ENCODE measurements at regions not wholly inside any gene's neighbourhood (a gene's known extent, or its start where the extent isn't known, plus 50 kb on each side); places are given as distances from the start of the nearest gene placed in this dataset.
A peak's percentile ranks its signal among the peaks of the same experiment; 100 is the strongest.

- TF ChIP-seq ZNF609 (CRISPR knock-in tag; IDR thresholded peaks at IDR 0.05; ENCODE audit: borderline replicate concordance) = no peak
- TF ChIP-seq ZNF451 (CRISPR knock-in tag; IDR thresholded peaks at IDR 0.05) = no peak
- no peak for TF ChIP-seq RFX3 (CRISPR knock-in tag; IDR thresholded peaks at IDR 0.05)
- TF ChIP-seq TRAFD1 (CRISPR knock-in tag; IDR thresholded peaks at IDR 0.05; ENCODE audit: borderline replicate concordance) = no peak
- no peak; the same call in 1 of the 2 replicates for TF ChIP-seq ZFP1 (CRISPR knock-in tag; IDR thresholded peaks at IDR 0.05)
- TF ChIP-seq CBX1 (IDR thresholded peaks at IDR 0.05; ENCODE audit: low read depth) = peak; percentile 46
- no peak for TF ChIP-seq ZNF557 (CRISPR knock-in tag; IDR thresholded peaks at IDR 0.05)
- TF ChIP-seq TBX2 (CRISPR knock-in tag; IDR thresholded peaks at IDR 0.05; ENCODE audit: borderline replicate concordance) = no peak
- TF ChIP-seq ATF3 (CRISPR knock-in tag; IDR thresholded peaks at IDR 0.05) = 0 out of 2 replicates have a peak, but pooled peaks have one; percentile 44
- peak; percentile 23; the same call in 1 of the 2 replicates for TF ChIP-seq MYC (CRISPR knock-in tag; IDR thresholded peaks at IDR 0.05; ENCODE audit: borderline replicate concordance)
- no peak for TF ChIP-seq NR2C2 (CRISPR knock-in tag; IDR thresholded peaks at IDR 0.05; ENCODE audit: borderline replicate concordance)
- TF ChIP-seq MTERF4 (CRISPR knock-in tag; IDR thresholded peaks at IDR 0.05) = no peak
- no peak for TF ChIP-seq TRIM22 (IDR thresholded peaks at IDR 0.05)
- no peak for TF ChIP-seq ZNF614 (CRISPR knock-in tag; IDR thresholded peaks at IDR 0.05; ENCODE audit: borderline replicate concordance)
- no peak for TF ChIP-seq AGO1 (IDR thresholded peaks at IDR 0.05; ENCODE audit: low read depth, low read length, poor library complexity, severe bottlenecking)
- no peak for TF ChIP-seq ZNF260 (CRISPR knock-in tag; IDR thresholded peaks at IDR 0.05; ENCODE audit: borderline replicate concordance, low read depth)
- 0 out of 2 replicates have a peak, but pooled peaks have one; percentile 42 for TF ChIP-seq DRAP1 (CRISPR knock-in tag; IDR thresholded peaks at IDR 0.05)
These were observed 494.5 kb upstream of the LARGE1 start (continued) for GRCh38 chr22:34414467-34415440.

Data from HepG2 (cell line).